Right lobe of liver (tissue), 4 donors: ENCODE measurements at regions not wholly inside any gene's neighbourhood (a gene's known extent, or its start where the extent isn't known, plus 50 kb on each side); places are given as distances from the start of the nearest gene placed in this dataset.

Experiments
- POLR2A ChIP-seq: fragments of 450-650 bp; IDR thresholded peaks from one replicate; pipeline ENCODE4 v1.6.1; 2017; ENCODE audit warnings: antibody characterized with exemption, mild to moderate bottlenecking
- TF ChIP-seq, protein P1 (sequence below), 4 donors: fragments of 200-600 bp in 3 of 4; fragments of 450-650 bp in 1 of 4; IDR thresholded peaks; one replicate each; pipeline versions ENCODE4 v1.5.1 to v1.8.0; 2016 to 2022; ENCODE audit warnings: antibody characterized with exemption in 4 of 4, mild to moderate bottlenecking in 2 of 4
- donor health status: DM: no; HTN: no; CAD: no.
- donor health status: DM: no; HTN: no; CAD: no.
- donor health status: DM: no; HTN: yes; CAD: no.

- no peak for TF ChIP-seq POLR2A
- TF ChIP-seq, protein P1, sequence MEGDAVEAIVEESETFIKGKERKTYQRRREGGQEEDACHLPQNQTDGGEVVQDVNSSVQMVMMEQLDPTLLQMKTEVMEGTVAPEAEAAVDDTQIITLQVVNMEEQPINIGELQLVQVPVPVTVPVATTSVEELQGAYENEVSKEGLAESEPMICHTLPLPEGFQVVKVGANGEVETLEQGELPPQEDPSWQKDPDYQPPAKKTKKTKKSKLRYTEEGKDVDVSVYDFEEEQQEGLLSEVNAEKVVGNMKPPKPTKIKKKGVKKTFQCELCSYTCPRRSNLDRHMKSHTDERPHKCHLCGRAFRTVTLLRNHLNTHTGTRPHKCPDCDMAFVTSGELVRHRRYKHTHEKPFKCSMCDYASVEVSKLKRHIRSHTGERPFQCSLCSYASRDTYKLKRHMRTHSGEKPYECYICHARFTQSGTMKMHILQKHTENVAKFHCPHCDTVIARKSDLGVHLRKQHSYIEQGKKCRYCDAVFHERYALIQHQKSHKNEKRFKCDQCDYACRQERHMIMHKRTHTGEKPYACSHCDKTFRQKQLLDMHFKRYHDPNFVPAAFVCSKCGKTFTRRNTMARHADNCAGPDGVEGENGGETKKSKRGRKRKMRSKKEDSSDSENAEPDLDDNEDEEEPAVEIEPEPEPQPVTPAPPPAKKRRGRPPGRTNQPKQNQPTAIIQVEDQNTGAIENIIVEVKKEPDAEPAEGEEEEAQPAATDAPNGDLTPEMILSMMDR (IDR thresholded peaks at IDR 0.05), result no peak
Observed at GRCh38 chr3:145294572-145294971, 866.4 kb downstream of the PLOD2 start.
